HepG2 (cell line): ENCODE measurements at regions not wholly inside any gene's neighbourhood (a gene's known extent, or its start where the extent isn't known, plus 50 kb on each side); places are given as distances from the start of the nearest gene placed in this dataset.

Experiments used
- ATAC-seq: fragments of 200-7000 bp; cut with Tn5 transposase; 3 replicates; pipeline ENCODE4 v1.9.1; 2020; ENCODE audit warnings: mild to moderate bottlenecking, moderate library complexity
- BruUV-seq: library from RNA; stranded (reverse); fragments of 400-500 nt; replicated peaks from 2 replicates; lab custom pipeline; 2021; lab: Mats Ljungman, UMichigan
- CTCF ChIA-PET: fragments of 300-600 bp; formaldehyde crosslinking; extraction: SDS; loops from one replicate; lab custom pipeline; 2021; ENCODE audit warnings: low total read pairs, inconsistent platforms, low intra/inter-chr PET ratio; lab: Yijun Ruan, JAX
- POLR2A ChIA-PET: fragments of 350-600 bp; sonication (Branson Sonifier 250); formaldehyde crosslinking; loops from one replicate; lab custom pipeline; 2020; ENCODE audit warnings: antibody characterized with exemption, inconsistent platforms; lab: Yijun Ruan, JAX
- DNase-seq: peaks from one replicate; pipeline ENCODE4 v3.0.0-alpha.2; 2015; ENCODE audit warnings: low spot score
- FAIRE-seq: peaks from 3 replicates; lab custom pipeline; 2011; peaks lifted over from hg19 to GRCh38; lab: Jason Lieb, UNC
- H2AFZ ChIP-seq: one replicate; pipeline ENCODE4 v1.6.1; 2011; ENCODE audit warnings: low read length, inconsistent platforms
- H3K27ac ChIP-seq: fragments of 300-600 bp; 3 replicates; pipeline ENCODE4 v1.8.0; 2011; ENCODE audit warnings: mixed run types, mild to moderate bottlenecking, mixed read lengths, low read length, inconsistent platforms; ENCODE audit not compliant: insufficient read depth; ENCODE audit errors: extremely low read length
- H3K27me3 ChIP-seq, 2 experiments: fragments of 200-600 bp in 1 of 2; 2 replicates in 1 of 2; 3 replicates in 1 of 2; pipeline versions ENCODE4 v1.6.0 to v1.8.0; 2011; ENCODE audit warnings: low read length in 2 of 2, mild to moderate bottlenecking in 2 of 2, moderate library complexity in 2 of 2, inconsistent platforms in 1 of 2; ENCODE audit not compliant: insufficient read depth in 2 of 2, control insufficient read depth in 1 of 2
- H3K36me3 ChIP-seq, 2 experiments: fragments of 200-600 bp in 1 of 2; replicated peaks in 1 of 2; 2 replicates in 1 of 2; 3 replicates in 1 of 2; pipeline versions ENCODE4 v1.5.1 to v1.8.0; 2011; ENCODE audit warnings: low read length in 2 of 2, inconsistent platforms in 1 of 2; ENCODE audit not compliant: insufficient read depth in 2 of 2, control insufficient read depth in 1 of 2
- H3K4me1 ChIP-seq: 2 replicates; pipeline ENCODE4 v1.5.1; 2012; ENCODE audit warnings: low read length, inconsistent platforms; ENCODE audit not compliant: insufficient read depth
- H3K4me2 ChIP-seq: 2 replicates; pipeline ENCODE4 v1.6.0; 2011; ENCODE audit warnings: low read depth, low read length, inconsistent platforms
- H3K4me3 ChIP-seq, 3 experiments: fragments of 200-600 bp in 1 of 3; sonication (generic), shearing (Covaris generic) in 1 of 3; replicated peaks in 1 of 3; 2 replicates each; pipeline ENCODE4 v1.5.1; 2011 to 2016; ENCODE audit warnings: low read length in 3 of 3, inconsistent platforms in 2 of 3, low read depth in 2 of 3, mild to moderate bottlenecking in 2 of 3, control low read depth in 1 of 3, mixed read lengths in 1 of 3; ENCODE audit not compliant: insufficient read depth in 1 of 3
- H3K79me2 ChIP-seq: one replicate; pipeline ENCODE4 v1.6.1; 2011; ENCODE audit warnings: low read length, inconsistent platforms; ENCODE audit not compliant: insufficient read depth
- H3K9ac ChIP-seq: 2 replicates; pipeline ENCODE4 v1.6.0; 2011; ENCODE audit warnings: mild to moderate bottlenecking, low read depth, low read length, inconsistent platforms; ENCODE audit not compliant: insufficient read depth
- H3K9me3 ChIP-seq: 2 replicates; pipeline ENCODE4 v1.5.1; 2012; ENCODE audit warnings: mild to moderate bottlenecking, low read length
- H4K20me1 ChIP-seq: 2 replicates; pipeline ENCODE4 v1.6.0; 2011; ENCODE audit warnings: inconsistent platforms, mild to moderate bottlenecking, low read length, moderate library complexity; ENCODE audit not compliant: insufficient read depth
- BRD4 ChIP-seq: sonication (generic); formaldehyde crosslinking; IDR thresholded peaks from 2 replicates; pipeline ENCODE4 v1.4.0; 2020; ENCODE audit warnings: missing genetic modification reagents
- SMARCE1 ChIP-seq: fragments of 450-650 bp; IDR thresholded peaks from 2 replicates; pipeline ENCODE4 v1.6.1; 2017; ENCODE audit warnings: borderline replicate concordance
- ZBTB8A ChIP-seq: sonication (generic); formaldehyde crosslinking; IDR thresholded peaks from 2 replicates; pipeline ENCODE4 v1.4.0; 2020; ENCODE audit warnings: mild to moderate bottlenecking, low read depth, missing genetic modification reagents, borderline replicate concordance
- WGBS: methylation state at CpG from one replicate; pipeline ENCODE4 v1.1.6; 2017; ENCODE audit warnings: low lambda C conversion rate; 5-methylcytosine and 5-hydroxymethylcytosine counted together
- in situ Hi-C: cut with HindIII; loops from 2 replicates; pipeline ENCODE4 v1.10.0; 2017; ENCODE audit warnings: low pct_unique_long_range_greater_than_20kb; ENCODE audit not compliant: extremely low pct_ligation_motif_present
- intact Hi-C: fragments of 100-400 bp; cut with micrococcal nuclease; formaldehyde crosslinking; loops from one replicate; pipeline ENCODE4 v1.10.0; 2022; ENCODE audit not compliant: unreplicated experiment
- TF ChIP-seq, protein P1 (sequence below): sonication (generic); formaldehyde crosslinking; IDR thresholded peaks from 2 replicates; pipeline ENCODE4 v1.5.1; 2020; ENCODE audit warnings: mild to moderate bottlenecking, missing genetic modification reagents
- TF ChIP-seq, protein P2 (sequence below): IDR thresholded peaks from 2 replicates; pipeline ENCODE4 v1.6.1; 2016; ENCODE audit warnings: missing compliant biosample characterization, missing genetic modification reagents, borderline replicate concordance

DNA sequence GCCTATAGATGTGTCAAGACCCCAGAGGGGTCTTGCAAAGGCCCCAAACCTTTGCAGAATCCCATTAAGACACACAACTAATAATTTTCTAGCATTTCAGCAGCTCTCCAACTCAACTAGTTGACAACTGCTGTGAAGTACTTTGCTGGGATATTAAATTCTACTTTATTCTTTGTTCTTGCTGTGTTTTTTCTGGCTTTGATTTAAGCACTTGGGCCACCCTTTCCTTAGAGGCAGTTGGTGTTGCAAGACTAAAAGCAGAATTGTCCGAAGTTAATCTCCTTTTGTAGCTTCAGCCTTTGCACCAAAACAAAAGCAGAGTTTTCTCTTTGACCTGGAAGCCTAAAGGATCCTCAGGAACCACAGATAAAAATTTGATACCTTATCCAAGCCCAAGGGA is 353.1 kb upstream of the CLNK start:
- in situ Hi-C loops, result no loop called here
- Histone ChIP-seq H3K9me3 (peaks cover 10% of the 10 kb centered on the region), H3K4me2 (no peak overlapping the region), H3K4me3 (no peak overlapping the region), H3K9ac (no peak overlapping the region), H4K20me1 (no peaks in the 10 kb centered on the region), H3K27me3 (no peaks in the 10 kb centered on the region; a peak in 1 of 5 replicates), H3K27ac (no peak overlapping the region), H2AFZ (no peak overlapping the region), H3K36me3 (no peaks in the 10 kb centered on the region), H3K4me1 (no peaks in the 10 kb centered on the region), H3K79me2 (no peaks in the 10 kb centered on the region)
- TF ChIP-seq, protein P1, sequence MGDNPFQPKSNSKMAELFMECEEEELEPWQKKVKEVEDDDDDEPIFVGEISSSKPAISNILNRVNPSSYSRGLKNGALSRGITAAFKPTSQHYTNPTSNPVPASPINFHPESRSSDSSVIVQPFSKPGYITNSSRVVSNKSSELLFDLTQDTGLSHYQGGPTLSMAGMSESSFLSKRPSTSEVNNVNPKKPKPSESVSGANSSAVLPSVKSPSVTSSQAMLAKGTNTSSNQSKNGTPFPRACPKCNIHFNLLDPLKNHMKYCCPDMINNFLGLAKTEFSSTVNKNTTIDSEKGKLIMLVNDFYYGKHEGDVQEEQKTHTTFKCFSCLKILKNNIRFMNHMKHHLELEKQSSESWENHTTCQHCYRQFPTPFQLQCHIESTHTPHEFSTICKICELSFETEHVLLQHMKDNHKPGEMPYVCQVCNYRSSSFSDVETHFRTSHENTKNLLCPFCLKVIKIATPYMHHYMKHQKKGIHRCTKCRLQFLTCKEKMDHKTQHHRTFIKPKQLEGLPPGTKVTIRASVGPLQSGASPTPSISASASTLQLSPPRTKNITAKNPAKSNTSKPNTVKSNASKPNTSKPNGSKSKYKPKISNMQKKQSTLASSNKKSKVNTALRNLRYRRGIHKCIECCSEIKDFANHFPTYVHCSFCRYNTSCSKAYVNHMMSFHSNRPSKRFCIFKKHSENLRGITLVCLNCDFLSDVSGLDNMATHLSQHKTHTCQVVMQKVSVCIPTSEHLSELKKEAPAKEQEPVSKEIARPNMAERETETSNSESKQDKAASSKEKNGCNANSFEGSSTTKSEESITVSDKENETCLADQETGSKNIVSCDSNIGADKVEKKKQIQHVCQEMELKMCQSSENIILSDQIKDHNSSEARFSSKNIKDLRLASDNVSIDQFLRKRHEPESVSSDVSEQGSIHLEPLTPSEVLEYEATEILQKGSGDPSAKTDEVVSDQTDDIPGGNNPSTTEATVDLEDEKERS (CRISPR knock-in tag), result no peak
- no peak for TF ChIP-seq SMARCE1
- POLR2A ChIA-PET, result no interaction called here
- no TSS peak for BruUV-seq
- FAIRE-seq (no peak), ATAC-seq (no peak), DNase-seq (no peak)
- intact Hi-C loops, result no loop called here
- CTCF ChIA-PET, result no interaction called here
- 0% methylated on average over 1 of the region's 1 CpG for WGBS

DNA sequence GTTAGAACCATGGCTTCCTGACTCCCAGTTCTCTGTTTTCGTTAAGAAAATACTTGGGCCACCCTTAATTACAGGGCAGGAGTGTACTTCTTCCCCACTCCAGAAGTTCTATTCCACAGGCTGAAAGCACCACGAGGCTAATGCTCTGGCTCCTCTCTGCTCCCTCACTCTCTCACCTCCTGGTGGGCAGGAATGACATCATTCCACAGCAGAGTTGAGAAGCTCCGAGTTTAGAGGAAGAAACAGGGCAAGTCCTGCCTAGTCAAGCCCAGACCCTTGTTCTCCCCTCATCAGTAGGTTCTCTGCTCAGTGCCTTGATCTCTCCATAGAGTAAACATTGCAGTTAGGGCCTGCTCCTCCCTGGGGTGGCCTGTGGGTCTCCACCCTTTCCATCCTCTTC is 343.8 kb upstream of the CLNK start:
- no peak for TF ChIP-seq ZBTB8A (CRISPR knock-in tag)
- TF ChIP-seq BRD4 (CRISPR knock-in tag), result no peak
- TF ChIP-seq, protein P2, sequence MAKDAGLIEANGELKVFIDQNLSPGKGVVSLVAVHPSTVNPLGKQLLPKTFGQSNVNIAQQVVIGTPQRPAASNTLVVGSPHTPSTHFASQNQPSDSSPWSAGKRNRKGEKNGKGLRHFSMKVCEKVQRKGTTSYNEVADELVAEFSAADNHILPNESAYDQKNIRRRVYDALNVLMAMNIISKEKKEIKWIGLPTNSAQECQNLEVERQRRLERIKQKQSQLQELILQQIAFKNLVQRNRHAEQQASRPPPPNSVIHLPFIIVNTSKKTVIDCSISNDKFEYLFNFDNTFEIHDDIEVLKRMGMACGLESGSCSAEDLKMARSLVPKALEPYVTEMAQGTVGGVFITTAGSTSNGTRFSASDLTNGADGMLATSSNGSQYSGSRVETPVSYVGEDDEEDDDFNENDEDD (CRISPR knock-in tag), result no peak
- ChIA-PET CTCF (no interaction called here), POLR2A (no interaction called here)
- Histone ChIP-seq H3K4me3 (no peak overlapping the region), H3K9me3 (peaks cover 10% of the 10 kb centered on the region), H3K4me2 (no peak overlapping the region), H3K9ac (no peak overlapping the region), H4K20me1 (no peaks in the 10 kb centered on the region), H2AFZ (no peak overlapping the region), H3K27me3 (no peaks in the 10 kb centered on the region), H3K79me2 (no peaks in the 10 kb centered on the region), H3K4me1 (no peaks in the 10 kb centered on the region), H3K27ac (no peak overlapping the region), H3K36me3 (no peaks in the 10 kb centered on the region)
- intact Hi-C loops, result no loop called here
- in situ Hi-C loops, result no loop called here
- 0% methylated on average over 3 of the region's 3 CpGs for WGBS
- ATAC-seq (no peak), FAIRE-seq (no peak), DNase-seq (no peak)
- BruUV-seq, result no TSS peak
